ENCODE measurements at regions not wholly inside any gene's neighbourhood (a gene's known extent, or its start where the extent isn't known, plus 50 kb on each side); places are given as distances from the start of the nearest gene placed in this dataset.

DNA sequence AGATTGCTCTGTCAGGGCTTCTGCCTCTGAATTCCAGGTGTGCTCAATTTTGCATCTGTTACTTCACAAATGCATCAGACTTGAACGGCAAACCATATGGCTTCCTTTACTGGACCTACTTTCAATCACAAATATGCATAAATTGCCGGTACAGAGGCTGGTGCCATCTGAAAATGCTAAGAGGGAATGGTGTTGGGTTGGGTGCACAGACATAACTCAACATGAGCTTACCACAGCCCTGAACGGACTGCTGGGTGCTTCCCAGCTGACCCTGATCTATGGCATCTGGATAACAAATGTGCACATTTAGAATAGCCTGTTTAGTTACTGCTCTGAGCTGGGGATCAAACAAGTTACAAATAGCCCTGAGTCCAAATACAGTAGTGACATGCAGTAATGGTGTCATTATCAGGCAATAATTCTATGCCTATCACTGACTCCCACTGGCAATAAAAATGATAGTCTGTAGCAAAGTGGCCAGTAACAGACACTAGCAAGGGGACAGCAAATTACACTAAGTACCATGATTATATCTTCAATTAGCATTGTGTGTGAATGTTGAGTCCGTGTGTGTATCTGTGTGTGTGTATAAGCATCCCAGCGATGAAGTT is 927.3 kb downstream of the DIAPH3 start:
- no peak overlapping the region for H3K27ac ChIP-seq
- TF ChIP-seq CTCF (IDR thresholded peaks at IDR 0.05): no peak
- no peak for TF ChIP-seq POLR2A (IDR thresholded peaks at IDR 0.05)
- intact Hi-C loops (cut with DNase I; ENCODE audit: low total_unique reads): no loop called here
- no peak for DNase-seq
- no peaks in the 10 kb centered on the region for H3K27me3 ChIP-seq
- no peaks in the 10 kb centered on the region for H3K36me3 ChIP-seq
- no peak overlapping the region for H3K4me3 ChIP-seq
- no peaks in the 10 kb centered on the region for H3K9me3 ChIP-seq
- no peaks in the 10 kb centered on the region for H3K4me1 ChIP-seq

DNA sequence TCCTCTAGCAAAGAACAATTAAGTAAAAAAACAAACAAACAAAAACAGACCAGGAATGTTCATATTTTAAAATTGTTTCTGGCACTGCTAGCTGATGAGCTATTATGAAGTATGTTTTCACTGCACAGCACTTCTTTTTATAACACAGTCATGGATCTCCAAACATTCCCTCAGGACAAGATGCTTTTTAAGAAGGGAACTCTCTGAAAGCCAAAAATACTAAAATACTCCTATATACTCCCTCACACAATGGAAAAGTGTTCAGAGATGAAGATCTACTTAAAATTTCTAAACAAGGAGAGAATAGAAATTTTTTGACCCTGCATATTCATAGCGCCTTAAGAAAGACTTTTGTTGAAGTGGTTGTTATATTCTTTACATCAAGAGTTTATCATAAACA is 926.8 kb downstream of the DIAPH3 start:
- H3K4me1 ChIP-seq: no peaks in the 10 kb centered on the region
- no peaks in the 10 kb centered on the region for H3K36me3 ChIP-seq
- TF ChIP-seq POLR2A (IDR thresholded peaks at IDR 0.05) (no peak), CTCF (IDR thresholded peaks at IDR 0.05) (no peak)
- H3K4me3 ChIP-seq: no peak overlapping the region
- no peaks in the 10 kb centered on the region for H3K27me3 ChIP-seq
- no peaks in the 10 kb centered on the region for H3K9me3 ChIP-seq
- no peak overlapping the region for H3K27ac ChIP-seq
- DNase-seq: no peak
- intact Hi-C loops (cut with DNase I; ENCODE audit: low total_unique reads): no loop called here

GRCh38 chr13:59247171-59247570 is 916.6 kb downstream of the DIAPH3 start:
- no peak for DNase-seq
- H3K4me1 ChIP-seq: no peaks in the 10 kb centered on the region
- H3K36me3 ChIP-seq: no peaks in the 10 kb centered on the region
- no peaks in the 10 kb centered on the region for H3K9me3 ChIP-seq
- no peak overlapping the region for H3K4me3 ChIP-seq
- no peak for TF ChIP-seq POLR2A (IDR thresholded peaks at IDR 0.05)
- TF ChIP-seq CTCF (IDR thresholded peaks at IDR 0.05): no peak
- H3K27me3 ChIP-seq: no peaks in the 10 kb centered on the region
- intact Hi-C loops (cut with DNase I; ENCODE audit: low total_unique reads): no loop called here
- H3K27ac ChIP-seq: no peak overlapping the region

DNA sequence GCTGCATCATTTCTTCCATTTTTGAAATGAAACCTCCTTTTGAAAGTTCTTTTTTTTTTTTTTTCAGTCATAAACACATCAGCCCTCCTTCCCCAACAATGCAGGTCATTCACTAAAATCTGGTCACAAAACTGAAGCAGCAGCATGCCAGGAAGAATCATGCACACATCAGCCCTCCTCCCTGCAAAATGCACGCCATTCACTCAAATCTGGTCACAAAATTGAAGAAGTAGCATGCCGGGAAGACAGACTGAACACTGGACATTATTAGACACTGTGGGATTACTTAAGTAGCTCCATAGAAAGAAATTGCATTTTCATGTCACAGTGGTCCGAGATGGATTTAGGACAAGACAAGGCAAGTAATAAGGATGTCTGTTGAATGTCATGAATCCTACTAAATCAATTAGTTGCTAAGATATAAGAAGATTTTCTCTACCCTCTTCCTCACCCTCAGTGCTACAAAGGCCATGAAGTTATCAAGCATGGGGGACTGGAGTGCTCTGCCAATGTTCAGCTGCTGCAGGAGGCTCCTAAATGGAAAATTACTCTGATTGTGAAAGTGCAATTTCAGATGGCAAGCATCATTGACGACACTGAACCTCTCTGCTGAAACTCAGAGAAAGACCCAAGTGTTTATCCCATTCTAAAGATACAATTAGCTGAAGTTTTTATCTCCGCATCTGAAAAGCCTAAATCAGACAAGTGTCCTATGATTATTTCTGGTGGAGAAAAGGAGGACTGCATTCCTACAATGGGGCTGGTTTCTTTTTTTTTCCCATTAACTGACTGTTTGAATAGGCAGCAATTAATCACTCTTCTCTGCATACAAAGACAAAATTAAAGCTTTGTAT is 913.2 kb downstream of the DIAPH3 start:
- Histone ChIP-seq H3K36me3 (no peaks in the 10 kb centered on the region), H3K27ac (no peak overlapping the region), H3K4me3 (no peak overlapping the region), H3K4me1 (no peaks in the 10 kb centered on the region), H3K9me3 (no peaks in the 10 kb centered on the region), H3K27me3 (no peaks in the 10 kb centered on the region)
- no peak for TF ChIP-seq CTCF (IDR thresholded peaks at IDR 0.05)
- TF ChIP-seq POLR2A (IDR thresholded peaks at IDR 0.05): no peak
- intact Hi-C loops (cut with DNase I; ENCODE audit: low total_unique reads): no loop called here
- DNase-seq: no peak
